ENCODE measurements at regions not wholly inside any gene's neighbourhood (a gene's known extent, or its start where the extent isn't known, plus 50 kb on each side); places are given as distances from the start of the nearest gene placed in this dataset.

DNA sequence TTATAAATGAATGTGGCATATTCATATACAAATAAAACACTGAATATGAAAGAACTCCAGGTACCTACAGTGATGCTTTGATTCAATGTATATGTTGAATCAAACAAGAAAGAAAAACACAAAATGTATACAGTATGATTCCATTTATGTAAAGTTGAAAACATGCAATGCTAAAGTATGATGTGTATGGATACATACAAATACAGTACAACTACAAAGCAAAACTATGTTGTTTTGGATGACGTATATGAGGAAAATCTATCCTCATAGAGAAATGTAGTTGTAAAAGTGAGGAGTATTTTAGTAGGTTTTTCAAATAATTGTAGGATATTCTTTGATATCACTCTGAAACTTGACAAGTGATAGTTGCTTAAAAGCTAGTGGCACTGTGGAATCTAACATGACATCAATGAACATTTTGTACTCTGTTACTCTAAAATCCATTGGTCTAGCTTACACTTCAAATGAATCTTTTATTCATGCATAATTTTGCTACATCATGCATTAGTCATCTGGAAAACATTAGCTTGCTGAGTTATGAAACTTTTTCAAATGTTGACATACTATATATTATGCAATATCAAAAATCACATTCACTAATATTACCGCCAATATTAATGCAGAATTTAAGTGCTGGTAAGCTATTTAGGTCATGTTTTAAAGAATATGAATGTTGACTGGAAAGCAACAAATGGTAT lies 278.1 kb upstream of the CHRNA7 start:
- Histone ChIP-seq H3K79me2 (ENCODE audit: control insufficient read depth, insufficient read depth, low read length) (no peaks in the 10 kb centered on the region), H3K9ac (replicated peaks; ENCODE audit: extremely low read depth, insufficient read depth, low read length) (no peak overlapping the region), H3K4me3 (replicated peaks in 1 of 3; ENCODE audit: insufficient read depth in 1 of 3, low read depth in 1 of 3, low read length in 3 of 3) (no peak overlapping the region), H3K4me2 (ENCODE audit: insufficient read depth, low read length) (no peak overlapping the region), H3K9me3 (replicated peaks; ENCODE audit: control insufficient read depth, insufficient read depth, low read length) (no peaks in the 10 kb centered on the region), H3K27me3 (ENCODE audit: control insufficient read depth in 2 of 2, insufficient read depth in 2 of 2, low read length in 2 of 2) (no peaks in the 10 kb centered on the region), H3K27ac (ENCODE audit: insufficient read depth, low read depth, low read length) (no peak overlapping the region), H2AFZ (ENCODE audit: low read depth, low read length) (no peak overlapping the region), H3K4me1 (ENCODE audit: control insufficient read depth, extremely low read depth, insufficient read depth, low read length) (no peaks in the 10 kb centered on the region), H3K36me3 (ENCODE audit: control insufficient read depth in 2 of 2, extremely low read depth in 1 of 2, insufficient read depth in 2 of 2, low read length in 2 of 2) (no peaks in the 10 kb centered on the region), H4K20me1 (replicated peaks; ENCODE audit: control insufficient read depth, extremely low read depth, insufficient read depth, low read length) (no peaks in the 10 kb centered on the region), H3K9me1 (replicated peaks; ENCODE audit: control insufficient read depth, extremely low read depth, insufficient read depth, low read length) (no peaks in the 10 kb centered on the region)
- dilution Hi-C loops (cut with MboI; ENCODE audit: extremely low pct_ligation_motif_present, low sequenced_read_pairs): no loop called here
- ChIA-PET CTCF (no interaction called here), POLR2A (no interaction called here)
- intact Hi-C loops (cut with micrococcal nuclease): no loop called here
- no peak for FAIRE-seq
- no peak for DNase-seq (ENCODE audit: low read depth, low spot score)
- TF ChIP-seq FOS (IDR thresholded peaks at IDR 0.05; ENCODE audit: borderline replicate concordance, insufficient read depth, low read length): no peak
- TF ChIP-seq JUN (IDR thresholded peaks at IDR 0.05; ENCODE audit: borderline replicate concordance, insufficient read depth, insufficient read length, low read depth): no peak
- no peak for TF ChIP-seq POLR2A (IDR thresholded peaks at IDR 0.05; ENCODE audit: low read depth, low read length)
- no peak for TF ChIP-seq GATA2 (IDR thresholded peaks at IDR 0.05; ENCODE audit: insufficient read depth, insufficient read length, low read depth, low read length)
- no peak for TF ChIP-seq POLR2AphosphoS5 (IDR thresholded peaks at IDR 0.05; ENCODE audit: insufficient read depth, low read depth, low read length)
- TF ChIP-seq, protein P1, sequence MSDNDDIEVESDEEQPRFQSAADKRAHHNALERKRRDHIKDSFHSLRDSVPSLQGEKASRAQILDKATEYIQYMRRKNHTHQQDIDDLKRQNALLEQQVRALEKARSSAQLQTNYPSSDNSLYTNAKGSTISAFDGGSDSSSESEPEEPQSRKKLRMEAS (IDR thresholded peaks at IDR 0.05; ENCODE audit: insufficient read depth, insufficient read length): no peak
- no peak for TF ChIP-seq CTCF (IDR thresholded peaks at IDR 0.05; ENCODE audit: extremely low read depth in 1 of 2, insufficient read depth in 1 of 2, low read depth in 1 of 2, low read length in 2 of 2)
- no peak for TF ChIP-seq EZH2 (IDR thresholded peaks at IDR 0.05; ENCODE audit: borderline replicate concordance, low read depth, low read length, severe bottlenecking)
- TF ChIP-seq MYC (IDR thresholded peaks at IDR 0.05; ENCODE audit: low read depth, low read length): no peak
- no TSS peak for BruUV-seq (replicated peaks)

All from endothelial cell of umbilical vein (primary cell).